Loucy (cell line): ENCODE measurements at regions not wholly inside any gene's neighbourhood (a gene's known extent, or its start where the extent isn't known, plus 50 kb on each side); places are given as distances from the start of the nearest gene placed in this dataset.

Source experiments
- H2AFZ ChIP-seq: fragments of 200-600 bp; sonication (generic); 2 replicates; pipeline ENCODE4 v1.6.0; 2016; ENCODE audit warnings: antibody characterized with exemption, mild to moderate bottlenecking, low read length, moderate library complexity
- H3F3A ChIP-seq: fragments of 200-600 bp; 2 replicates; pipeline ENCODE4 v1.6.0; 2016; ENCODE audit warnings: antibody characterized with exemption, low read depth, mild to moderate bottlenecking
- H3K27me3 ChIP-seq: fragments of 200-600 bp; sonication (generic); 2 replicates; pipeline ENCODE4 v1.6.1; 2014; ENCODE audit warnings: low read length, mild to moderate bottlenecking; ENCODE audit not compliant: insufficient read depth, poor library complexity, severe bottlenecking
- H3K36me3 ChIP-seq: fragments of 200-600 bp; sonication (generic); 2 replicates; pipeline ENCODE4 v1.6.1; 2016; ENCODE audit warnings: low read length; ENCODE audit not compliant: insufficient read depth
- H3K4me1 ChIP-seq: fragments of 200-600 bp; sonication (generic); 2 replicates; pipeline ENCODE4 v1.5.1; 2014; ENCODE audit warnings: low read length, mild to moderate bottlenecking; ENCODE audit not compliant: insufficient read depth, poor library complexity, severe bottlenecking
- H3K4me2 ChIP-seq: fragments of 200-600 bp; sonication (generic); 2 replicates; pipeline ENCODE4 v1.6.0; 2014; ENCODE audit warnings: antibody characterized with exemption, low read length, low read depth, mild to moderate bottlenecking; ENCODE audit not compliant: poor library complexity, severe bottlenecking
- H3K4me3 ChIP-seq: fragments of 200-600 bp; sonication (generic); 2 replicates; pipeline ENCODE4 v1.5.1; 2014; ENCODE audit warnings: low read length, mild to moderate bottlenecking, mixed read lengths; ENCODE audit not compliant: poor library complexity, severe bottlenecking
- H3K79me2 ChIP-seq: fragments of 200-600 bp; sonication (generic); 2 replicates; pipeline ENCODE4 v1.6.1; 2014; ENCODE audit warnings: low read length; ENCODE audit not compliant: insufficient read depth
- H3K9ac ChIP-seq: fragments of 200-600 bp; sonication (generic); 2 replicates; pipeline ENCODE4 v1.6.0; 2014; ENCODE audit warnings: mild to moderate bottlenecking, low read depth, low read length, moderate library complexity; ENCODE audit not compliant: poor library complexity, severe bottlenecking
- H3K9me2 ChIP-seq: fragments of 200-600 bp; sonication (generic); replicated peaks from 2 replicates; pipeline ENCODE4 v1.6.1; 2016; ENCODE audit warnings: low read depth, low read length, mixed read lengths
- H3K9me3 ChIP-seq: fragments of 200-600 bp; sonication (generic); 2 replicates; pipeline ENCODE4 v1.6.1; 2014; ENCODE audit warnings: mild to moderate bottlenecking, antibody characterized with exemption, low read length, low read depth; ENCODE audit not compliant: insufficient read depth
- H4K20me1 ChIP-seq: fragments of 200-600 bp; sonication (generic); 2 replicates; pipeline ENCODE4 v1.6.0; 2014; ENCODE audit warnings: antibody characterized with exemption, low read length, mild to moderate bottlenecking; ENCODE audit not compliant: insufficient read depth, poor library complexity, severe bottlenecking
- CTCF ChIP-seq: fragments of 200-600 bp; sonication (generic); conservative IDR thresholded peaks from 2 replicates; pipeline ENCODE4 v1.5.1; 2014; ENCODE audit warnings: mild to moderate bottlenecking, antibody characterized with exemption, low read length
- EZH2phosphoT487 ChIP-seq: fragments of 200-600 bp; IDR thresholded peaks from 2 replicates; pipeline ENCODE4 v1.6.1; 2018; ENCODE audit warnings: antibody characterized with exemption, mild to moderate bottlenecking, moderate library complexity, borderline replicate concordance

- TF ChIP-seq CTCF (no peak), EZH2phosphoT487 (no peak)
These were observed 546.2 kb downstream of the TUSC7 start for GRCh38 chr3:117255736-117256135.

GRCh38 chr3:117261983-117262421 is 552.4 kb downstream of the TUSC7 start:
- Histone ChIP-seq H4K20me1 (no peaks in the 10 kb centered on the region), H3K27me3 (no peaks in the 10 kb centered on the region), H3K9ac (no peak overlapping the region), H3K9me3 (no peaks in the 10 kb centered on the region), H3K4me3 (no peak overlapping the region), H3K9me2 (no peaks in the 10 kb centered on the region), H3K79me2 (no peaks in the 10 kb centered on the region), H3K4me1 (no peaks in the 10 kb centered on the region), H3K36me3 (no peaks in the 10 kb centered on the region), H2AFZ (no peak overlapping the region), H3K4me2 (no peak overlapping the region), H3F3A (no peaks in the 10 kb centered on the region)
- TF ChIP-seq EZH2phosphoT487 (no peak), CTCF (no peak)

More at GRCh38 chr3:117255736-117256135, 546.2 kb downstream of the TUSC7 start:
- Histone ChIP-seq H3K9me2 (no peaks in the 10 kb centered on the region), H3K4me1 (no peaks in the 10 kb centered on the region), H2AFZ (no peak overlapping the region), H3K9ac (no peak overlapping the region), H4K20me1 (no peaks in the 10 kb centered on the region), H3F3A (no peaks in the 10 kb centered on the region), H3K79me2 (no peaks in the 10 kb centered on the region), H3K36me3 (no peaks in the 10 kb centered on the region), H3K4me3 (no peak overlapping the region), H3K27me3 (no peaks in the 10 kb centered on the region), H3K9me3 (no peaks in the 10 kb centered on the region), H3K4me2 (no peak overlapping the region)

GRCh38 chr3:117263270-117263669 is 553.7 kb downstream of the TUSC7 start:
- no peaks in the 10 kb centered on the region for H3K79me2 ChIP-seq
- TF ChIP-seq CTCF, result no peak
- no peak for TF ChIP-seq EZH2phosphoT487
- no peaks in the 10 kb centered on the region for H3K9me2 ChIP-seq
- H3K4me1 ChIP-seq, result no peaks in the 10 kb centered on the region
- H3K36me3 ChIP-seq, result no peaks in the 10 kb centered on the region
- no peak overlapping the region for H3K4me3 ChIP-seq
- no peaks in the 10 kb centered on the region for H3K27me3 ChIP-seq
- H4K20me1 ChIP-seq, result no peaks in the 10 kb centered on the region
- H3K9ac ChIP-seq, result no peak overlapping the region
- H3K4me2 ChIP-seq, result no peak overlapping the region
- H2AFZ ChIP-seq, result no peak overlapping the region
- no peaks in the 10 kb centered on the region for H3F3A ChIP-seq
- H3K9me3 ChIP-seq, result no peaks in the 10 kb centered on the region
